T-helper 2 cell (primary cell): ENCODE measurements at regions not wholly inside any gene's neighbourhood (a gene's known extent, or its start where the extent isn't known, plus 50 kb on each side); places are given as distances from the start of the nearest gene placed in this dataset.

Experiments
- DNase-seq, 5 experiments: peaks; one replicate each; pipeline versions ENCODE4 v3.0.0 to v3.0.0-alpha.2; 2012 to 2022

GRCh38 chr9:115629879-115630840 is 512.2 kb upstream of the TNC start:
- no peak for DNase-seq

DNA sequence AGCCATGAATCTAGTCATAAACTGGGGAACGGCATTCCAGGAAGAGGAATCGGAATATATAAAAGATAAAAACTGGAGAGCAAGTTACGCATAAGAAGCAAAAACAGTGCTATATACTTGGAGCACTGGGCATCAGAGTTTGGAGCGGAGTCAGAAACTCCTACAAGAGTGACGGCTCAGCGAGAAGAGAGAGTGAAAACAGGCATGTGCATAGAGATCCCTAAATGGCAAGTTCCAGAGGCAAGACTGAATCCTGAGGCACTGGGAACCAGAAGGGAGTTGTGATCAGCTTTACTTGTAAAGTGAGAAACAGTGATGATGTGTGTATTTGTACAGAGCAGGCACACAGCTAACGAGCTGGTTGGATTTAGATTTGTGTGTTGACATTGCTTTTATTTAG is 514.4 kb upstream of the TNC start:
- no peak for DNase-seq

DNA sequence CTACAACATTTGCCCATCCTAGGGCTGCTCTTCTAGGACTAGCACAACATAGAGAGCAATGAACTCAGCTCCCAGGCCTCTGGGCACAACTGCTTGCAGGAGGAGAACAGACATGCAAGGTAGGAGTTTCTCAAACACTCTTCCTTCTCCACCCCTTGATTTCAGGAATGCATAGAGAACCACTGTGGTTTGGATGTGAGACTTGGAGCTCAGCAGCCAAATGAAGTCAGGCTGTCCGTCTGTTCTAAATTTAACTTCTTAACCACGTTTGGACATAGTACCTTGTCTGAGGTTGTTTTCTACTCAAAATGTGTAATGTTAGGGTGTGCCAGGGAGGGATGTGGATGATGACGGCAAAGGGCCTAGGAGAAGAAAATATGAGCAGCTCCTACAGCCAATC is 515.1 kb upstream of the TNC start:
- DNase-seq: no peak

DNA sequence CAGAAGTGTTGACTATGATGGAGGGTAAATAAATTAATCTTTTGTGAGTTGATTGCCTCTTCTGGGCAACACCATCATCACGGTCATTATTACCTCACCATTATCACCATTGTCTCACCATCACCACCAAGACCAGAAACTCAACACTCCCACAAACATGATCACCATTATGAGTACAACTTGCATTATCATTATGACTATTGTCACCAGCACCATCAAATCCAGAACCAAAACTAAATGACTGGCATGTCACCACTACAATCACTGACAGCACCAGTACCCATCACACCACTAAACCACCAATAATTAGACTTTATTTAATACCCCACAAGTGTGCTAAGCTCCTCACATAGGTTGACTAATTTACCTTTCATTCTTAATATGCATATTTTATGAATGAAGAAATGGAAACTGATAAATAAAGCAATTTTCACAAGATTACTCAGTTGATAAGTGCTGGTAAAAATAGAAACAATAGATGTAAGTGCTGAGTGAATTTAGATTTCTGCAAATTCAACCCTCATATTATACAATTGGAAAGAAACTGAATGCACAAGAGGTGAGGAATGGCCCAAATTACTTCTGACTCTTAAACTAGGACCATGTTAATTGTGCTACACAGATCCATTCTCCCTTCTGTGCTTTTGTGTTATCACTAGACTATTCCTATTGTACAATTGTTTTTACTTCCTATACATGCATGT is 517.8 kb upstream of the PAPPA start:
- no peak for DNase-seq

- no peak for DNase-seq
Measured at GRCh38 chr9:115636596-115636995, 517.0 kb upstream of the PAPPA start.

DNA sequence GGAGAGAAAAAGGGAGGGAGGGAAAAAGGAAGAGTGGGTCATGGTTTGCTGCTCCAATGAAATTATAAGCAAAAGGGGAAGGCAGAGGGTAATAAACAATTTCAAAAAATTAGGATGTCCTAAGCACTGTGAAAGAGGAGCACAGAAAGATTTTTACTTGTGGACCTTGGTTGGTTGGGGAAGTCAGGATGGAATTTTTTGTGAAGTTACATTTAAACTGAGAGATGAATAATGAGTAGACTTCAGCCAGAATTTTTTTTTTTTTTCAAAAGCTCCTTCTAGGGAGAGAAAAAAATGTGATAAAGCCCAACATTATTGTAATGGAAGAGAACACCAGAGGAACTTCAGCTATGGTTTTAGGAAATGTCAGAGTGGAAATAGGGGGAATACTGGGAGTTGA is 515.9 kb upstream of the PAPPA start:
- DNase-seq: no peak

DNA sequence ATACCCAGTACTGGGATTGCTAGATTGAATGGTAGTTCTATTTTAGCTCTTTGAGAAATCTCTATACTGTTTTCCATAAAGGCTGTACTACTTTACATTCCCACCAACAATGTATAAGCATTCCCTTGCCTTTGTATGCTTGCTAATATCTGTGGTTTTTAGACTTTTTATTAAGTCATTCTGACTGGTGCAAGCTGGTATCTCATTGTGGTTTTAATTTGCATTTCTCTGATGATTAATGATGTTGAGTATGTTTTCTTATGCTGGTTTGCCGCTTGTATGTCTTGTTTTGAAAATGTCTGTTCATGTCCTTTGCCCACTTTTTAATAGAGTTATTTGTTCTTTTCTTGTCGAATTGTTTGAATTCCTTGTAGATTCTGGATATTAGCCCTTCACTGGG is 512.7 kb upstream of the PAPPA start:
- DNase-seq: no peak

DNA sequence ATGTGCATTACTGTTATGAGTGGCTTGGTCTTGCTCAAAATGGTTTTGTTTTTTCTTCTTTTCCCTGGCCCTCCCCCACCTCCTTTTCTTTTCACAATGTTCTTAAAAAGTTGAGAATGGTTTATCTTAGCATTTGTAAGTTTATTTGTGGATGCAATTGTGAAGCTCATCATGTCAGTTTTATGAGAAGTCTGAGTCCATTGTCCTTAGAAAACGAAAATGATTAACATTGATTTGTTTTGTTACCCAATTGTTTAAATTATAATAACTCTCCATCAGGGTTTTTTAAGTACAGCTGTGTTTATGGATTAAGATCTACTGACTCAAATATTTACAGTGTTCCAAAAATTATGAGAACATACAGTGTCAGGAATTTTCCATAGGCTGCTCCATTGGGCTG is 511.3 kb upstream of the PAPPA start:
- DNase-seq: no peak

DNA sequence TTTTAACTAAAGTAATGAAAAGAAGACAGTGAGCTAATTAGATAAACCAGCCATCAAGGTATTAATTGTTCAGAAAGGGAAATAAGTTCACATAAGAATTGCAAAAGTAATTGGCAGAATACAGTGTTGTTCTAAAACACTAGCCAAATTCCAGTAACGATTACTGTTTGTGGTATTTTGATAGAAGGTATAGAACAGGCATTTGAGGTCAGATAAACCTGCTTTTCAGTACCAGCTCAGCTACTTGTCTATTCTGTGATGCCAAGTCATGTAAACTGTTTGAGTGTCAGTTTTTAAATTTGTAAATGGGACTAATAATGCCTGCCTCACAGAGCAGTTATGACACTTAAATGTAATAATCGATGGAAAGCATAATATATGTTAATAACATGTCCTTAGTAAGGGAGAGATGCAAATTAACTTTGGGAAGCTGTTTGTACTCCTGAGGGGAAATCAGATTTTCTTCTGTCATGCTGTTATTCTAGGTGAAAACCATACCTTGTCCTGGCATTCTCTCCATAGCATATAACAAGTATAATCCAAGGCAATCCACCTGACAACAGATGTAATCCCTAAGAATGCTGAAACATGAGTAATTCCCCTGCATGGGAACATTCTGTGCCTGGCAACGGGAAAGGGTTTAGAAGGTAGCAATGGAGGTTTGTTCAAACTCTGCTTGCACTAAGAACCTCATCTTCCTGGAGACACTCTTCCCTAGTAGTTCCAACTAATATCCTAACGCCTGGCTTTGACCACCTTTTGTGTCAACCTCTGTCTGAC is 509.5 kb upstream of the PAPPA start:
- no peak for DNase-seq

GRCh38 chr9:115649991-115650472 is 503.6 kb upstream of the PAPPA start:
- no peak for DNase-seq

DNA sequence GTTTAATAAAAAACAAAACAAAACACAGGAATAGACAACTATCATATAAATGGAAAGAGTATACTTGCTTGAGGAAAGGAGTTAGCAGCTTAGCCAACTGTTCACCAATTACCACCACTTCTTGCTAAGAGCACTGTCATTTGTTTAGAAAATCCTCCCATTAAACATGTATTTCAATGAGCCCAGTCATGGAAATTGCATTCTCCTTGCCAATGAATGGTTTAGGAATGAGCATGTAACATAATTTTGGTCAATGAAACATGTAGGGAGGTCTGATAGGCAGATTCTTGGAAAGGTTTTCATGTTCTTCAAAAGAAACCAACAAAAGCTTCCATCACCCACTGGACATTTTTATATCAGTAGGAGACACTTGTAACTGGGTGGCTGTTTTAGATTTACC is 502.8 kb upstream of the PAPPA start:
- no peak for DNase-seq

GRCh38 chr9:115651461-115651860 is 502.1 kb upstream of the PAPPA start:
- no peak for DNase-seq

DNA sequence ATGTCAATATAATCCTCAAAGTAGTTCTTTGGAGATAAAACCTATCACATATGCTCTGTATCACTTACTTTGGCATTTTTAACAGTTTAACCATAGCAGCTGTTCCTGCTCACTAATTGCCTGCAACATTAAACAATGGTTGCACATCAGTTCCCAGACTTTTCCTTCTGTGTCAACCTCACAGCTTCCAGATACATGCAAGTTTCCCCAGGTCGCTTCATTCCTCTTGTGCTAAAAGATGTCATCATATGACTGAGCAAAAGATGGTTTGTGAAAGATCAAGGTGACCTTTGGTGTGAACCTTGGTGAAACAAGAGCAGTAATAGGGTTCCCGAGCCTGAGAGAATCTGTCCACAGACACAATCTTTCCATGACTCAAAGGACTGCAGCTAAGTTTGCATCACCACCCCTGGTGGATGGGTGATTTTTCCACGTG is 500.4 kb upstream of the PAPPA start:
- DNase-seq: no peak

GRCh38 chr9:115657695-115658094 is 495.9 kb upstream of the PAPPA start:
- DNase-seq: no peak

- no peak for DNase-seq
Measured at GRCh38 chr9:115665519-115665918, 488.1 kb upstream of the PAPPA start.

GRCh38 chr9:115668521-115668920 is 485.1 kb upstream of the PAPPA start:
- no peak for DNase-seq

- no peak for DNase-seq
Measured at GRCh38 chr9:115671236-115671962, 482.2 kb upstream of the PAPPA start.

GRCh38 chr9:115671963-115672305 is 481.7 kb upstream of the PAPPA start:
- no peak for DNase-seq

DNA sequence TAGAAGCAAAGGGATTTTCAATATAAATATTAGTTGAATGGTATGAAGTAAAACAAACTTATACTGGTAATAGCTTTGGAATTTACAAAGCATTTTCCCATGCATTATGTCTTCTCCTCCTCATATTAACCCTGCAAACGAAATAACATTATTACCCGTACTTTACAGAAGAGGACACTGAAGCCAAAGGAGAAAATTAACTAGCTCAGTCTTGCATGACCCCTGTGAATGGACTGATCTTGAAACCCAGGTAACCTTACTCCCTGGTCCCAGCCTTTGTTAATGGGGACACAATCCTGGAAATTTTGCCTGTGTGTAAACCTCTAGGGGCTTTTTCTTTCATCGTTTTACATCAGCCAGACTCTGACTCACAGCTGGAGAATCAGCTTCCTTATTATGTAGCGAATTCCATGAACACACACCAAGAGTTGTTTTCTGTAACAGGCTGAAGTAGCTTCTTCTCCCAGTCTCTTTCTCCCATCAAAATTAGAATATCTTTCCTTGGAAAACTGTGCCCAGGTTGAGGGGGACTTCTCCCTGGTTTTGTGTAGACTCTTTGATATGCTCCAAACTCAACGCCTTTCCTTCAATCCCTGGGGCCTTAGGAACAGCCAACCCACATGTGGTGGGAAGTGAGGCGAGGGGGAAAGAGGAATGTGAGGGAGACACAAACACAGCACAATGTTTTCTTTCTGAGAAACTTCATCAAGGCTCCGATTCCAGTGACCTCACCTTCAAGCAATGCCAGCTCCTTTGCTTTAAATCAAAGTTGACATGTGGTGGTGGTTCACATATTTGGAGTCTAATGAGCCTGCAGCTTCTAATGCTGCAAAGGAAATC is 480.9 kb upstream of the PAPPA start:
- no peak for DNase-seq

DNA sequence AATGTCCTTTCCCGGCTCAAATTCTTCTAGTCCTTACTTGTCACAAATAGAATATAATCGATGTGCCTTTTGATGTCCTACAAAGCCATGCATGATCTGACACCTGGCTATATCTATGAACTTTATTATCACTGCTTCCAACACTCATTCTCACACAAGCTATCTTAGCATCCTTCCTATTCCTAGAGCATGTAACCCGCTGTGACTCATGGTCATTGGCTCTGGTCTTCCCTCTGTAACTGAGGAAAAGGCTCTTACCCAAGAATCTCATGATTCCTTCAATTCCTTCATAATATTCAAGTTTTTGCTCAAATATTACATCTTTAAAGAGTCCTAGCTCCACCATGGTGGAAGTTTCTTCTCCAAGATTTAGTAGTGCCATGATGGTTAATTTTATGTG is 480.0 kb upstream of the PAPPA start:
- DNase-seq: no peak

DNA sequence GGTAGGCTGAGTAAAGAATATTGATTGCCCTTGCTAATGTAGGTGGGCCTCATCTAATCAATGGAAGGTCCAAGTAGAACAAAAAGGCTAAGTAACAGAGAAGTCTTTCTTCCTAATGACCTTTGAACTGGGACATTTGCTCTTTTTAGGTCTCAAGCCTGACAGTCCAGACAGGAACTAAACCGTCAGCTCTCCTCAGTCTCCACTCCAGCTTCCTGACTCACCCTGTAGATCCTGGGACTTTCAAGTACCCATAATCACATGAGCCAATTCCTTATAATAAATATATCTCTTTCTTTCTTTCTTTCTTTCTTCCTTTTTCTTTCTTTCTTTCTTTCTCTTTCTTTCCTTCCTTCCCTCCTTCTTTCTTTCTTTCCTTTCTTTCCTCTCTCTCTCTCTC is 479.5 kb upstream of the PAPPA start:
- DNase-seq: no peak

DNA sequence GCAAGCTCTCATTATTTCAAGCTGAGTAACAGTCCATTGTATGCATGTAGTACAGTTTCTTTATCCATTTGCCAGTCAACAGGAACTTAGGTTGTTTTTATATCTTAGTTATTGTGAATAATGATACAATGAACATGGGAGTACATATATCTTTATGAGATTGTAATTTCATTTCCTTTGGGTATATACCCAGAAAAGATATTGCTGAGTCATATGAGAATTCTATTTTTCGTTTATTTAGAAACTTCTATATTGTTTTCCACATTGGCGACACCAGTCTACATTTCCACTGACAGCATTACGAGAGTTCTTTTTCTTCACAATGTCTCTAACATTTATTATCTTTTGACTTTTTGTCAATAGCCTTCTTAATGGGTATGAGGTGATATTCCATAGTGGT is 477.8 kb upstream of the PAPPA start:
- no peak for DNase-seq
